ENCODE measurements at regions not wholly inside any gene's neighbourhood (a gene's known extent, or its start where the extent isn't known, plus 50 kb on each side); places are given as distances from the start of the nearest gene placed in this dataset.

DNA sequence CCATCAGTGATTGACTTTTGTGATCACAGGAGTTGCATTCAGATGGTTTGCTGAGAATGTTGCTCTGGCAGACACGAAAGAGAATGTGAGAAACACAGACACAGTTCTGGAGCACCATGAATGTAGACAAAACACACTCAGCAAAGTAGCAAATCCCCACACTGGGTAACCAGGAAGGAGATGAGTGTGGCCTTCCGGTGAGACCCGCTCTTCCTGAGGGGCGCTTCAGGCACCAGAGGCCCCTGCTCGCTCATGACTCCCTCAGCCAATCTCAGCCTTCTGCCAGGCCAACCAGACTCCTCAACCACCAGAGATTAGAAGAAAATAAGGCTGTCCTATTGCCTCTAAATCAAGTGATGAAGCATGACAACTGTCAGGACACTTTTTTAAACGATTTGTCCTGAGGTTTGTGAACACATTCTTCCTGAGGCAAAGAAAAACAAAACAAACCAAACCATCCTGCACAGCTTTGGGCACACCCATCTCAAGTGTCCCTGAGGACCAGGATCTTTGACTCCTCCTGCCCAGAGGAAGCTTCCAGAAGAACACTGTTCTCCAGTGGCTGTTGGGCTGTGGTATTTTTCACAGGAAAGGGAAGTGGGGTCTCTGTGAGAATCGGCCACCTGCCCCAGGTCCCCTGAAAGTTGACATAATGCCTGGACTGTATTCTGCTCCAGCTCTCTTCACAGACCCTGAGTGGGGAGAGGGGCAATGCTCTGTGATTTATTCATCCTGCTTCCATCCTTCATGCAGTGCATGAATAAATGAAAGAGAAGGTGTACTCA, 152.8 kb downstream of the BCL11A start:
- no peak for DNase-seq

DNA sequence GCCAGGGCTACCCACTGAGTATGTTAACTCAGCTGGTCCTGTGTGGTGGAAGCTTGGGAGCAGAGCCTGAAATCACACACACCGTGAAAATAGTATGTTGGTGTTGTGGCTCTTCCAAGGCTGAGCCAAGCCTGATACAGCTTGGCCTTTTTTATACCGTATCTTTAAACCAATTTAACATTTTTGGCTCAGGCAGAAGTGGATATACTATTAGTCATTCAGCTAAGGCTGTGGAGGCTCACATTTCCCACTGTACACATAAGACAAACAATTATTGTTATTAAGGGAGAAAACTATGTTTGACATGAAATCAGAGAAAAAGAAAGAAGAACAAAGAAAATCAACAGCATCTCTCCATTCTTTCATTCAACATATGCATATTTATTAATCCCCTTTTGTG, 159.0 kb downstream of the BCL11A start:
- DNase-seq = no peak

DNA sequence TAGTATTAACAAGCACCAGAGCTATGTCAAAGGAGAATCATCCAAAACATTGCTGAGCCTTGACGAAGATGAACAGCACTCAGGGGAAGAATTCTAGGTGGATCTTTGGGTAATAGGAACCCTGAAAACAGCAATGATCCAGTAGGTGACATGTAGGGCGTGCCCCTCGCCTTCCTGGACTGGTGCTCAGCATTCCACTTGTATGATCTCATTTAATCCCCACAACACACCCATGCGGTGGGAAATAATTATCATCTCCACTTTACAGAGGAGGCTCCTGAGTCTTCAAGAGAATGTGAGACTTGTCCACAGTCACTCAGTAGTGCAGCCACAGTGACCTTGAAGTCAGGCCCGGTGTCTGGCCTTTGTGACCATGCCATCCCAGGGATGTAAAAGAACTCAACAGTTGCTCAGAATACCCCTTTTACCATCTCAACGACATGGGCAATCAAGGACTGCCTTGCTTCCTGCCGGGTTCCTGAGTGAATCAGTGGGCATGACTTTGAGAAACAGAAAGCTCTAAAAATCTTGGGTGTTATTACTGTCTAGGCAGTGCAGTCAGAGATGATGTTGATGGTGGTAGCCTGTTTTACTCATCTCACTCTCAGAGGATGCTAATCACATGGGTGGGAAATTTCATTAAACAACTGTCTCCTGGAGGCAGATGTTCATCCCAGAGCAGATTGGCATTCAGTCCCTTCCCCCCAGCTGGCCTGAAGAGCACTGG, 161.6 kb downstream of the BCL11A start:
- DNase-seq = no peak

DNA sequence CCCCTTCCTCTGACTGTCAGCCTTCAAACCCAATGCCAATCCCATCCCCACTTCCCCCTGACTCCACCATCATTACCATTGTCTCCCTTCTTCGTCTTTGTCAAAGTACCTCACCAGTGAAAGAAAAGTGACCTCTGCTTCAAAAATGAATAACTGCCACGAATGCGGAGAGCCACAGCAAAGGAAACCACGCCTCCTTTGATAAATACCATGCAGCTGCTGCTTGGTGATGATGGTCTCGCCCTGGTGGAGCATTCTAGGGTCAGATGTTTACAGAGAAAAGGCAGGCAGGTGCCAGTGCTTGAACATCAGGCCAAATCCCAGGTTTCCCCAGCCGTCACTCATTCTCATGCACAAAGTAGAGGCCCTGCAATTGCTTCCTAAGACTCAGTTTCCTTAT, 162.2 kb downstream of the BCL11A start:
- no peak for DNase-seq

DNA sequence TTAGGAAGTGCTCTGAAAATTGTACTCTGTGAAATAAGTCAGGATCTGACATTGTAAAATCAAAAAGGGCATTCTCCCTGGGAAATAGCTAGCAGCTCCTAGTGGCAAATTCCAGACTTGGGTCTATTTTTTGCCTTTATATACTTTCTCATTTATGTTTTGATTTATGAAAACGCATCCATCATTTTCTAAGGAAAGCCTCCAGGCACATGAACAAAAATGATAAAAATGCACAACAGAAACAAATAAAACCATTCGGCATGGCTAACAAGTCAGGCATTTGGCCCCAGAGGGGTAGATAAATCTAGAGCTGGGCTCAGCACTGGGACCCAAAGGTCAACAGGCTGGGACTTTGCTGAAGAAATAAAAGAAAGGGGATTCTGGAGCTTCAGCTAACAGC, 167.0 kb downstream of the BCL11A start:
- no peak for DNase-seq

DNA sequence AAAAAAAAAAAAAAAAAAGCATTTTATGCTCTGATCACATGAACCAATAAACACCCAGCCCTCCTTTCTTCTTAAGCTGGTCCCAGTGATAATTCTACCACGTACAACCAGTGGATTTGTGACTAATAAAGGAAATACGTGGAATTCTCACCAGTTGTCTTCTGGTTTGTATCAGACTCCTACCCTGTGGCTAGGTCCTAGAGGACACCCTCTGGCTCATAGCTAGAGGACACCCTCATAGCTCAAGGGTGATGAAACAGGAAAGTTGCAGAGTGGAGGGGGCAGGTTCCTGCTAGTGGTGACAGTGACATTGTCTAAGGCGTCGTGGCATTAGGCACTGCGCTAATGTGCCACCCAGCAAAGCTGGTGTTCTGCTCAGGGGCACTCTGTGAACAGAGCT, 167.8 kb downstream of the BCL11A start:
- DNase-seq = no peak

DNA sequence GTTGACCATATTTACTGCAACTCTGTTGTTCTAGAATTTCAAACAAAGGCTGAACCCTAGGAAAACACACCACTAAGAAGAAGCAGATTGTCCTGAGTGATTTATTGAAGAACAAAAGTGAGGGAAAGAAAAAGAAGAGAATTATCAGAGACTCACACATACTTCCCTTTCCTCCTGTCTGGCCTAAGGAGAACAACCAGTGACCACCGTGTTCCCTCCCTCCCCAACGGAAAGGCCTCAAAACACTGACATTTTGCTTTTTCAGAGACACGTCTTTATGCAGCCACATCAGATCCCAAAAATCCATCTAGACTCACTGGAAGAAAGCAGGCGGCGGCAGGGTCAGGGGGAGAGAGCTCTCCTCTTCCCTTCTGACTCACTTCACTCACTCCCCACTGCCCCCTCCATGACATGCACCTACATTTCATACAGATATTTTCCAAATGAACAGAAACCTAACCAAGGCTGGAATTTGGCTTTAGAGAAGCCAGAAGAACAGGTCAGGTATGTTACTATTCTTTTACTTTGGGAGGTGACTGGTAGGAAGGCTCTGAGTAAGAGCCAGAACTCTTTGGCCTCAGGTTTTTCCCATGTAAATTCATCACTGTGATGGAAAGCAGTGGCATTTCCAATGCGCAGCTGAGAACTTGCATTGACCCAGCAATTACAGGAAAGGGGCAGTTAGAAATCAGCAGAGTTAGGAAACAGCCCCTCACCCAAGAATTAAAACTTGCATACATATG, 169.9 kb downstream of the BCL11A start:
- DNase-seq = peak; percentile 80

DNA sequence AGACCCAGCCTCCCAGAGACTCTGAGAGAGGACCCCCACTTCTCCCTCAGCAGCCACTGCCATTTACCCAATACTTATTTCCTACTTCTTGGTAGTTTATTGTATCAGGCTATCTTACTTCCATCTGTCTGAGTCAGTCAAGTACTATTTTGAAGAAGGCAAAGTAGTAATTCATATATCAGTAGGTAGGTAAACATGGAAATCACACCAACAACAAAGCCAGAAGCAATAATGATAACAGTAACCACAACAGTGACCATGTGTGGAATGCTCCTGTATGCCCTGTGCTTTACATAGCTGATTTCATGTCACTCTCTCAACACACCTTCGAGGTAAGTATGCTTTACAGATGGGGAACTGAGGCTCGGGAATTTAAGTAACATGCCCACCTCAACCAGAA, 173.0 kb downstream of the BCL11A start:
- no peak for DNase-seq

DNA sequence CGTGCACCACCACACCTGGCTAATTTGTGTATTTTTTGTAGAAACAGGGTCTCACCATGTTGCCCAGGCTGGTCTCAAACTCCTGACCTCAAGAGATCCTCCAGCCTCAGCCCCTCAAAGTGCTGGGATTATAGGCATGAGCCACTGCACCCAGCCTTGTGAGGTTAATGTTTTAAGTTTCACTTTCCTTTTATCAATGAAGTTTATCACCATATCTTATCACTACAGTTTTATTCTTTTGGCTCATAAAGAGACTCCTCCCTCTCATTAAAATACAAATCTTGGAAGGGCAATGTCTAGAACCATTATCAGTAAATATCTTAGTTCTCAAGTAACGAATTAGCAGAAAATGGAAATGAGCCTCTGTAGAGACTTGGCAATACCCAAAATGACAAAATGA, 173.8 kb downstream of the BCL11A start:
- no peak for DNase-seq

DNA sequence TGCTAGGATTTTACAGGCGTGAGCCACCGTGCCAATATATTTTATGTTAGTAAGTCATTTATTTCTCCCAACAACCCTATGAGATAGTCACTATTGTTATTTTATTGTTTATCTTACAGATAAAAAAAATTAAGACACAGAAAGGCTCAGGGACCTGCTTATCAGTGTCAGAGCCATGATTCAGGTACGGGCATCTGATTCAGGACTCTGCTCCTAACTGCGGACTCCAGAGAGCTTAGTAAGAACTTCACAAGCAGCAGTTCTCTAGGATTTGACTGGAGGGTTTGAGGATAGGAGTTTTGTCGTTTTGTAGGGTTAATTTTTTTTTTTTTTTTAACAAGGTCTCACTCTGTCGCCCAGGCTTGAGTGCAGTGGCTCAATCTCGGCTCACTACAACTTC, 174.2 kb downstream of the BCL11A start:
- no peak for DNase-seq

DNA sequence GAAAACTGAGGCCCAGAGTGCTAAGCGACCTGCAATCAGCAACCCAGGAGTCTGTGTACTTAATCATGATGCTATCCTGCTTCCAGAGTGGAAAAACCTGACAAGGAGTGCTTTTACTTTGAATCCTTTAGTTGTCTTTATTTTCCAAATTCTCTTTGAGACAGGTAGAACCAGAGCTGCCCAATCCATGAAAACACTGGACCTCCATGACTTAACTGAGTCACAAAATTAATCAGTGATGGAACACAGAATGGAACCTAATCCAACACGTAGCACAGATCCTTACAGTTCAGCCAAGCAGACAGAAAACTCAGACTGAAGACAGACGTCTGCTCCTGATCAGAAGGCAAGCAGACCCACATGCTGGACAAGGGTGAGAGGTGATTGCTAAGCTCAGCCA, 175.6 kb downstream of the BCL11A start:
- no peak for DNase-seq

DNA sequence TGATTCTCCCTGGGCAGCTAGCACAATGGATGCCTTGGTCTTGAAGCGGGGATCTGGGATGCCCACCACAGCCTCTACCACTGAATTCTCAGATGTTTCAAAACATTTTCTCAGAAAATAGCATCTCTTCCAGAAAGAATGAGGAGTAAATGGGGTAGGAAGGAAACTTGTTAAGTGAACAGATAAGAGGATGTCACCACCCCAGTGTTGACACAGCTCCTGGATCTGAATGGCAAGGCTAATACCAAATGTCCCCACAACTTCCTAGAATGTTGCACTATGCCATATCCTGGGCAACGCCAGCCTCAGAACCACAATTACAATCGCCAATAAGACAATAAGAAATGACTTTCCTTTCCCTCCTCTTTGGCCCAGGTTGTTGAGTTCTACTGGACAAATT, 177.2 kb downstream of the BCL11A start:
- DNase-seq = no peak

DNA sequence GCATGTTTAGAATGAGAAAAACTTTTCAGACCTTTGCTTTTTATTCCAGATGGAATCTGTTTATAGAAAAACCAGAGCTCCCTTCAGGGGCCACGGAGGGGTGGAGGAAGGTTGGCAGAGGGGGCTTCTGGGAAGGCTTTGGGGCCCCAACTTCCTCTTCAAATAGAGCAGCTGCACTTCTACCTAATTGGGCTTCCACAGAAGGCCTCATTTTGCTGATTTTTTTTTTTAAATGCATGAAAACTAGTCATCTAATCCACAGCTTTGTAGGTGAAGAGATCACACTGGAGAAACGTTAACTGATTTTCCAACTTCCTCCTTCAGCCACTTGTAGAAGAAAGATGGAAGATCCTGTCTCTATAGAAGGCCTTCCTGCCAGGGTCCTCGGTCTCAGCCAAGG, 181.8 kb downstream of the BCL11A start:
- DNase-seq = no peak

DNA sequence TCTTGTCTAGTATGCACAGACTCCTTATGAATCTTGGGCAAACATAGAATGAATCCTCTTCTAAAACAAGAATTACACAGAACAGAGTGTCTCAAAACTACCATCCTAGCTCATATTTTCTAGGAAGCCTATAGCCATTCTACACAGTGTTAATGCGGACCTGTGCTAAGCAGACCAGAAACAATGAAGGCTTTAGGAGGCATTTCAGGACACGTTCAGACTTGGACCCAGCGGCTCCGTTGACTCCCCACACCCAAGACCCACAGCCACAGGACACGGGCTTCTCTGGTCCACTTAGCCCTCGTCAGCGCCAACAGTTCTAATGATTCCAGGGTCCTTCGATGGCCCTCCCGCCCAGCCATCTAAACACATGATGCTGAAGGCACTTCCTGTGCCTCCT, 182.2 kb downstream of the BCL11A start:
- DNase-seq = no peak

DNA sequence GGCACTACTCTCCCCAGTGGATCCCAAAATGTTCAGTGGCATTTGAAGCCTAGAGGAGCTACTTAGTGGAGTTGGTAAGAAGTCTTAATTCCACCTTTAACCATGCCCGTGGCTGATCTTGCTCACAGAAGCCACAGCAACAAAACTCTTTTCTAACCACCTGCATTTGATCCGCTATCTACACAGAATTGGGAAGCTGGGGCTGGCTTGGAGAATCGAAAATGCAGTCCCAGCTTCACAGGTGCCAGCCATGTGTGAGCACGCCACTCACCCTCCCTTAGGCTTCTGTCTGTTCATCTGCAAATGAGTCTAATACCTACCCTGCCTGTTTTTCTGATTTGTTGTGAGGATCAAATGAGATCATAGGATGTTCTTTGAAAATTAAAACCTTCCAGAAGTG, 182.6 kb downstream of the BCL11A start:
- DNase-seq = no peak

DNA sequence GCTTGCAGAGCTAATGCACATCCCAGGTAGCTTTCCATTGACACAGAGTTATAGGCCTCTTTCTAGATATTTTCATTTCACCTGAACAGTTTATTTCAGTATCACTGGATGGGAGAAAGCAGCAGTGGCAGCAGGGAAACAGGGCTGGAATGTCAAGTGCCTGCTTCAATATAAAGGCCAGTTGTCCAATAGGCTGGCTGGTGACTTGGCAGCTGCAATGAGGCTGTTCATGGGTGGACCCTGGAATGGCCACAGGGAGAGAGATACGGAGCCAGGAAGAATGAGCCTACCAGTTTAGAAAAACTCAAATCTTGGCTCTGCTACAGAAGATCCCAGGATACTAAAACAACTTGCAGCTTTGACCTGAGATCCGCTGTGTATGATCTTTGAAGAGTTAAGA, 185.0 kb downstream of the BCL11A start:
- peak; percentile 38 for DNase-seq

DNA sequence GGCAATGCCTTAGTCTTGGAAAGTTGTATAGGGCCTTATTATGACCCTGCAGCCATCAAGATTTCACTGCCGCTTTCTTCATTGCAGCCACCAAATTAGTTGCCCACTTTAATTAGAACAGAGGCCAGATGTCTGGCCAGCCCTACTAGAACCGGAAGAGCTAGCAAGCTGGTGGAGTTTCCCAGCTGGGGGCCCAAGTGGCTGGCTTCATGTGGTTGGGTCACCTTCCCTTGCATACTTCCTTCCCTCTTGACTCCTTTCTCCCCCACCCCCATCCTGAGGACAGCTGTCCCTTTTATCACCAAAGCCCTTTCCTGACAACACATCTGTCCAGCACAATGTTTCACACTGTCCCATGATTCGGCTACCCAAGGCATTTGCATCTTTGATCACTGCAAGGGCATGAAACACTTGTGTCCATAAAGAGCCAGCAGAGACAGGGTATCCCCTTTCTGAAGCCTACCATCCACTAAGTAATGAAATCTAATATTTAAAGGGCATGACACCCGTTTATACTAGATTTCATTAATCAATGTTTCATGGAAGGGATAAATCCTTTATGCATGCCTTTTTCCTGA, 187.2 kb downstream of the BCL11A start:
- DNase-seq = peak; percentile 44

DNA sequence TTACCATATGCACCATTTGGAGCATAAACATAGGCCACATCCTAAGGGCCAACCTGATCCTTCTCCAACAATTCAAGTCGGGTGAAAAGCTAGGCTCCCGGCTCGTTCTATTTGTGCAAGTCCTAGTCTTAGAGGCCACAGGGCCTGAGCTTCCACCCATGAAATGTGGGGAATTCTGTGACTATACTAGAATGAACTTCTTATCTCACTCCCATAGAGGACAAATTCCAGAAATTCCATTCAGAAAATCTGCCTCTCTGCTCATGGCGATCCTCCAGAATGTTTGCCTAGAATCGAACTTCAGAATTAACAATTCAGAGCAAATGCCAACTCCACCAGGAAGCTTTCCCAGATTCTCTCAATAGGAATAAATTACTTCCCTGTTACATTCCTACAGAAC, 187.9 kb downstream of the BCL11A start:
- DNase-seq = peak; percentile 70

DNA sequence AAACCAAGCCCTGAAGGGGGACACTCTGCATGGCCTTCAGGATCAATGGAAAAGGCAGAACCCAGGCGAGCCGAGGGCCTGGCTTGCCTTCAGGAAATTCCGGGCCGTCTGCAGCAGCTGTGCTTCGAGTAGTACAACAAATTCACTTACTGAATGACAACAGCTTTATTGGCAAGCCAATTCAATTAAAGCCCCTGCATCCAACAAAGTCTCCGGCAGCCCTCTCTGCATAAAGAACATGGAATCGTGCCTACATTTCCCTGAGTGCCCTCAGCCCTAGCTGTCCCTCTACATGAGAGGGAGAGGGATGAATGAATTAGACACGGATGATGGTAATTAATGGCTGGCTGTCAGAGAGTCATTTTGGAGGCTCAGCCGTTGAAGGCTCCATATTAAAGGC, 189.0 kb downstream of the BCL11A start:
- peak; percentile 43 for DNase-seq

DNA sequence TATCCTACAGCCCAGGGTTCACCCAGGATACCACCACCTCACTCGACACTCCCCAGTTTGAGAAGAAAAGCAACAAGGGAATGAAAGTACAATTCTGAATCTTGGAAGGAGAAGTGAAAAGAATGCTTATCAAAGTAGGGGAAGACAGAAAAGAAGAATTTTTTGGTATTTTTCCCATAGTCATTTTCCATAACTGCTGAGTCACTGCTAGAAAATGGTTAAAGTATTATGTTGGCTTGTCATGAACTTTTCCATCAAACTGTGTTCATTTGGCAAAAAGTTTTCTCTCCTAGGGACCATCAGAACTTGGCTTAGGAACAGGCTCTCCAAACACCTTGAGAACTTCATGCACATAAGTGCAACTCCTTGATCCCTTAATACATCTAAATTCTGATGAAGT, 192.0 kb downstream of the BCL11A start:
- DNase-seq = no peak

DNA sequence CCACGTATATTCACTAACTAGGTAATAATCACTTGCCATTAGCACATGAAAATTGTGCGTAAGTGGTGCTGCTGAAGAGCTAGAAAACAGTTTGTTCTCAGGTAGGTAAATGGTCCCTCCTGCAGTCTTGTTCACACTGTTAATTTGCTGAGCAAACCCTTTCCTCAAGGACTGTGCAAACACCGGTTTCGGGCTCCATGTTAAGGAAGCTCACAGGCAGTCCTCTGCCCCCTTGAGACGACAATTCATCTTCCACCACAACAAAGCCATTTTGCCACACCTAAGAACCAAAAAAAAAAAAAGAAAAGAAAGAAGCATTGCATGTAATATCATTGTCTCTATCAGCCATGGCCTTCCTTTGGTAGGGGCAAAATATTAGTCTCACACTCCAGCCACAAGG, 193.9 kb downstream of the BCL11A start:
- peak; percentile 5 for DNase-seq

DNA sequence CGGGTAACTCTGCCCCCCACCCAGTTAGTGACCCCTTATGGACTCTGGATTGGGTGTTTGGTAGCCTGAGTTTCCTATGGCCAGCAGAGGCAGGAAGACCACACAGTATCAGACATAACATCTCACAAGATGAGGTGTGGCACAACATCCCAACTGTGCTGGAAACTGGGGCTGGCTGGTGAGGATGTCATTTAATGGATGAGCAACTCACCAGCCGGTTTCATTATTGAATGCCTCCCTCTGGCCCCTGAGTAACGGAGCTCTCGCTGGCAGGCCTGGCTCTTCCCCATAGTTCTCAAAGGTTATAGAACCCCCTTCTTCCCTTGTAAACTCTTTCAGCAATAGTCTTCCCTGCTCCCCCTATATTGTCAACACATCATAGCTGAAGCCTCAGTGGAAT, 195.0 kb downstream of the BCL11A start:
- DNase-seq = peak; percentile 35

DNA sequence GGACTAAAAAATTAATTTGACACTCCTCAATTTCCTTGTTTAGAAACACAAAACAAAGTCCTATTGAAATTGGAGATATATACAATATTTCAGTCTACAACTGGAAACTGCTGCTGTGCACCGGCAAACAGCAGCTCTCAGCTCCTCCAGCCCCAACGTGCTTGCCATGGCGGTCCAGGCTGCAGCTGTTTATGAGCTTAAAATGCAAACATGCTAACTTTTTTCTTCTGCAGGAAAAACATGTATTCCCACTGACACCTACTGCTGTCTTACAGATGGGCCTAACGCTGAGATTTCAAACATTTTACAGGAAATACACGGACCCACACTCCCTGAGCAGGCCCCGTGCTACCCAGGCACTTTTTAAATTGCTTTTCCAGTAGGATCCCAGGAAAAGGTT, 195.5 kb downstream of the BCL11A start:
- peak; percentile 15 for DNase-seq

DNA sequence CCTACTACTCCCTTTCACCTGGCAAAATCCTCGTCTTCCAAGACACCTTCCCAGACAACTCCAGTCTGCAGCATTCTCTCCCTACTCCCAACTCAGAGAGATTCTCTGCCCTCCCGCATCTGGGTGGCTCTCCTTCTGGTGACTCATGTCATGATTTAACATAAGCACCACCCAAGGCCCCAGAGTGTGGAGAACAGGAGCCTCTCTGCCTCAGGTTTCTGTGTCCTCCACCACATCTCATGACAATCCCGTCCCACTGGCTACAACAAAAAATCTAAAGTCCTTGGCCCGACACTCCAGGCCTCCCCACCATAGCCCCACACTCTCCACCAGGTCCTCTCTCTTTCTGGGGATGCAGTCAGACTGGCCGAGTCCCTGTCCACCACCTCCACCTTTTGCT, 197.1 kb downstream of the BCL11A start:
- peak; percentile 57 for DNase-seq

Measured in islet precursor cell (in vitro differentiated cells).